HG02642 (cell line): ENCODE measurements at regions not wholly inside any gene's neighbourhood (a gene's known extent, or its start where the extent isn't known, plus 50 kb on each side); places are given as distances from the start of the nearest gene placed in this dataset.
"Not testable (repeated sequence)": the region's sequence is repeated elsewhere in the genome, so short reads cannot be mapped to it uniquely, and the experiment has no call there.

Experiments used
- ATAC-seq: cut with Tn5 transposase; IDR thresholded peaks from one replicate; pipeline ENCODE4 v1.9.1; 2021; ENCODE audit warnings: mild to moderate bottlenecking; ENCODE audit not compliant: unreplicated experiment, poor library complexity

DNA sequence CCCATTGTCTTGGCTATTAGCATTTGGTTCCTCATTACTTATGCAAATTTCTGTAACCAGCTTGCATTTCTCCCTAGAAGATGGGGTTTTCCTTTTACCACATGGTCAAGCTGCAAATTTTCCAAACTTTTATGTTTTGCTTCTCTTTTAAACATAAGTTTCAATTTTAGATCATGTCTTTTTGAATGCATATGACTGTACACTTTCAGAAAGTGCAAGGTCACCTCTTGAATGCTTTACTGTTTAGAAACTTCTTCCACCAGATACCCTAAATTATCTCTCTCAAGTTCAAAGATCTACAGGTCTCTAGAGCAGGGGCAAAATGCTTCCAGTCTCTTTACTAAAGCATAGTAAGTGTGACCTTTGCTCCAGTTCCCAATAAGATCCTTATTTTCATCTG lies 837.6 kb upstream of the NXPH2 start:
- ATAC-seq, result no peak

- no peak for ATAC-seq
These were observed 833.1 kb upstream of the NXPH2 start for GRCh38 chr2:139613264-139613663.

DNA sequence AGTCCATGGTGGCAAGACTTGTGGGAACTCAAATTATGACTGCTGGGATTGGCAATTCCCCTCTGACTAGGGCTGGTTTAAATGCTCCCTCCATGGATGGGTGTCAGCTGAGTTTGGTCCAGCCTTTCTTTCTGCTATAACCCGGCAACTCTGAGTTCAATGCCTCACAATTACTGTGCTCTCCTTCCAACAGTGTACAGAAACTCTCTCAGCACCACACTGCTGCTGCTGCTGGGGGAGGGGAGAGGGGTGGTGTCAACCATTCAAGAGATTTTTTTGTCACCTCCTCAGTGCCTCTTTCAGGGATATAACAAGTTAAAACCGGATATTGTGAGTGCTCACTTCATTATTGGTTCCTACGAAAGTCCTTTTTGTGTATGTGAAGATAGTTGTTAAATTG lies 830.3 kb upstream of the NXPH2 start:
- ATAC-seq, result no peak

GRCh38 chr2:139609109-139609508 lies 828.9 kb upstream of the NXPH2 start:
- ATAC-seq, result no peak

GRCh38 chr2:139605668-139606067 lies 825.5 kb upstream of the NXPH2 start:
- ATAC-seq, result no peak

GRCh38 chr2:139600166-139600565 lies 820.0 kb upstream of the NXPH2 start:
- no peak for ATAC-seq

DNA sequence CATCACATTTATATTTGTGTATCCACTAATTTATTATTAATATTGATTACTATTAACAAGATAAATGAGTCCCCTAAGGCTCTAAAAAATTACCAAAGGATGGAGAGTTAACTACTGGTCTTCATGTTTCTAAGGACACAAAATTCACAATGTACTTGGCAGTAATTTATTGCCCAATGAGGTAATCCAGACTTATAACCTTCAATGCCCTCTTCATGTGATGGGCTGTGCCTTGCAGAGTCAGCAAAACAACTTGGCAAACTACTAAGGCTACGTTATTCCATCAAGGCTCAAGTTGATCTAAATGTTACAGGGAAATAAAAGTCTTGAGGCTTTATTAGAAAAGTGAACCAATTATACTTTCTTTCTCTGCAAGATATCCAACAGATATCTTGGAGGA lies 804.9 kb upstream of the NXPH2 start:
- ATAC-seq, result no peak

- ATAC-seq, result no peak
These were observed 794.2 kb upstream of the NXPH2 start for GRCh38 chr2:139574371-139574770.

GRCh38 chr2:139556789-139557188 lies 776.6 kb upstream of the NXPH2 start:
- ATAC-seq, result no peak

DNA sequence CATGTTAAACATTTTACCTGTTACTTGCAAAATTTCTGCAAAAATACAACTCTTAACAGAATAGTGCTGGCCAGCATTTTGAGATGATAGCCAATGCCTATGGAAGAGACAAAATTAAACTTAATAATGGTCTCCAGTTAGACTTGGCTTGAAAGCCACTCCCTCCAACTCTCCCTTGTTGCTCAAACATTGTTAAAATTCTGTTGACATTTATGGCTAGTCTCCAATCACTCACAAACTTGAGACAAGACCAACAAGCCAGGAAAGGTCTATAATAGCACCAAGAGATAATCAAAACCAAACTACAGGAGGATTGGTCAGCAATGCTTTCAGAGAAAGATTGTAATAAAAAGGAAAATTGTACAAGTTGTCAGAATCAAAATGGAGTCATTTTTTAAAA lies 770.7 kb upstream of the NXPH2 start:
- no peak for ATAC-seq

DNA sequence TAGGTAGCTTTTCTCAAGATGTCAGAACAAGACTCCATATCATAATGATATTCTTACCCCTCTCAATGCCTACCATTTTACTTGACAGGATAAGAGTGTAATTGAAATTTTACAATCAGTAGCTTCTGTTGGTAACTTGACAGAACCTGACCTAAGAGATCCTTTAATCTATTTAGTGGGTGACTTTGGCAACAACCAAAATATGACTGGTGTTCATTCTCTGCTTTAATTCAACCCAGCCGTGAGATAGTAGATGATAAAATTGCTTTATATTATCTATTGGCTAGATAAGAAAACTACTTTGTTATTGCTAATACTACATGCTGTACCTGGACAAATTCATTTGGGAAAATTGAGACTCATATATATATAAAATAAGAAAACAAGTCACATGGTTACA lies 770.2 kb upstream of the NXPH2 start:
- no peak for ATAC-seq

GRCh38 chr2:139544186-139544851 lies 764.1 kb upstream of the NXPH2 start:
- ATAC-seq, result no peak

- ATAC-seq, result not testable (repeated sequence)
These were observed 758.3 kb upstream of the NXPH2 start for GRCh38 chr2:139538332-139539020.

DNA sequence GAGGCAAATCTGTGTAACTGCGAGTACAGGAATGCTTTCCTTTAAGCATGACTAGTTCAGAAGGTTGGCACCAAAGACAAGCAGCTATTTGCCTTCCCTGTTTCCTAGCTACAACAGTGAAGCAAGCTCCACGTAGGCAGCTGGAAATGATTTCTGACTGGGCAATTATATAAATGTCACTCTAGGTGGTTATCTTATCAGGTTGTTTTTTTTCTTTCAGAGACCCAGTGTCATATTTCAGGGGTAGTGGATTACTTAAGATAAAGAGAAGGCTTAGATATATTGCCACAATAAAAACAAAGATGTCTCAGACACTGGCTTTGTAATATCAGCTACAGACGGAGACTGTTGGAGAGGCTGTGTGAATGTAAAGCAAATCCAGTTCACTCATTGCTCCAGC lies 748.9 kb upstream of the NXPH2 start:
- ATAC-seq, result no peak

DNA sequence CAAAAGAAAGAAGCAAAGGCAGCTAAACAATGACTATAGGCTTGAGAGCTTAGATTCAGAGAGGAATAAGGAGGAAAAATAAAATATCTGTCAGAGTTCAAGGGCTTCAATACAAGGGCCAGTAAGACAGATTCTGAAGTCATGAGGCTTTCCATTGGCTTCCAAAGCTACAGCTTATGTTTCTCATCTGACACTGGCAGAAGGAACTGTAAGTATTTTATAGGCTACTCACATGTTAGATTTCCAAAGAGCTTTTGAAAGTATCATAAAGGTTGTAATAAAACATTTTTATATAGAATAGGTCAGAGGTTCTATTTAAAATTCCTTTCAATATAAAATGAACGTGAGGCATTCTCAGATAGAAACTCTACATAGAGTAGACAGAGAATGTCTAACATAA lies 746.6 kb upstream of the NXPH2 start:
- ATAC-seq, result no peak

GRCh38 chr2:139518321-139518720 lies 738.1 kb upstream of the NXPH2 start:
- ATAC-seq, result no peak

GRCh38 chr2:139514951-139515350 lies 734.8 kb upstream of the NXPH2 start:
- no peak for ATAC-seq

GRCh38 chr2:139495851-139496250 lies 715.7 kb upstream of the NXPH2 start:
- no peak for ATAC-seq

DNA sequence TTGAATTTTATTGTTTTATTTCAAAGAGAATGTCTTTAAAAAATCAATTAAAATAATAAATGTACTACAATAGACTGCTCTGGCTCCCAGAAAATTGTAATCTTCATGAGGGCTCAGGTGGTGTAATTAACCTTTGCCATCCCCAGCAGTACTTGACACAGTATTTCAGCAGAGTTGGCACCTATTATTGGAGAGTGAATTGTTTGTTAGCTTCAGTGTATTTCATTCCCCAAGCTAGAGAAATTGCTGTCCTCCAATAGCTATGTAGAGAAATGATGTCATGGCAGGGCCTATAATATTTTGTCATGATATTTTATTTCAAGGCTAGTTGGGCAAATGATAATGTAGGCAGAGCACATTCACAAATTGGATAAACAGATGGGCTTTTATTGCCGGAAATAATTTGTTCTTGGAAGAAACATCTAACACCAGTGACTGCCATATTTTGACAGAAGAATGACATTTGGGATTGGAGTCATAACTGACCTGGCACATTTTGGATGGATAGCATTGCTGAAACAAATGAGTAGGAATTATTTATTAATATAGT lies 712.0 kb upstream of the NXPH2 start:
- ATAC-seq, result no peak

- no peak for ATAC-seq
These were observed 700.0 kb upstream of the NXPH2 start for GRCh38 chr2:139480161-139480650.

DNA sequence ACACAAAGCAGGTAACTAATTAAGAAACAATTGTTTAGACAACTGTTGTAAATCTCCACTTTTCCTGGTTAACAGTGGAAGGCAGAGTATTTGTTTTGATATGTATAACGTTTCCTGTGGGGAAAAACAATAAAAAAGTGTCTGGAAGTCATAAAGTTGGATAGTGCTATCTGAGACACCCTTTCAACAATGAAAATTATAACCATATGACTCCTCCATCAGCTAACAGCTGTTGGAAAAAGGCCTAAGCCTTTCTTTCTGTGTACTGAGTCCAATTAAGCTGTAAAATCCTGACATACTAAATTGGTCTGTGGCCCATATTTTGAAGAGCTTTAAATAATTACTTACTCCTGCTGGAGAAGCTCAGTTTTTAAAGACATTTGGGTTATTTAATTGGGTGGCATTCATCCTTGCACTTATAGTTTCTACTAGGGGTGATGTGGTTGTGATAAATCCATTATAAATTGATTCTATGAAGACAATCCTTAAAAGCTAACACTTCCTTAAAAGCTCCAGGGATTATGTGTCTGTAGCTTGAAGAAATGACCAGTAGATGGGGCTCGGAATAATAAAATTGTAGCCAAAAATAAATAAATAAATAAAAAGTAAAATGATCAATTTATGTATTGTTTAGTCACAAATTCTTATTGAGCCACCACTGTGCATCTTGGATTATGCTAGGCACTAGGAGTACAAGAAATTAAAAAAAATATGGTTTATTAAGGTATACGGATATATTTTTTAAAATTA lies 698.1 kb upstream of the NXPH2 start:
- no peak for ATAC-seq
